A673 (cell line): ENCODE measurements at regions not wholly inside any gene's neighbourhood (a gene's known extent, or its start where the extent isn't known, plus 50 kb on each side); places are given as distances from the start of the nearest gene placed in this dataset.
"Not testable (repeated sequence)": the region's sequence is repeated elsewhere in the genome, so short reads cannot be mapped to it uniquely, and the experiment has no call there.

Experiments
- BruUV-seq: library from RNA; stranded (reverse); fragments of 400-500 nt; replicated peaks from 2 replicates; lab custom pipeline; 2021; lab: Mats Ljungman, UMichigan
- CTCF ChIA-PET: fragments of 300-600 bp; sonication (Branson Sonifier 250); formaldehyde crosslinking; loops from one replicate; lab custom pipeline; 2022; ENCODE audit warnings: antibody characterized with exemption; lab: Charles Lee
- POLR2A ChIA-PET: fragments of 300-600 bp; sonication (Branson Sonifier 250); formaldehyde crosslinking; loops from one replicate; lab custom pipeline; 2022; ENCODE audit warnings: antibody characterized with exemption; ENCODE audit not compliant: low non-redundant PET; lab: Charles Lee
- DNase-seq: peaks from one replicate; pipeline ENCODE4 v3.0.0-alpha.2; 2015; ENCODE audit warnings: low spot score
- H3K27ac ChIP-seq: fragments of 200-600 bp; sonication (generic); 2 replicates; pipeline ENCODE4 v1.5.1; 2016; ENCODE audit warnings: mixed run types, low read depth, mild to moderate bottlenecking, mixed read lengths, antibody characterized with exemption, low read length; ENCODE audit not compliant: poor library complexity, severe bottlenecking
- H3K27me3 ChIP-seq: fragments of 200-600 bp; sonication (generic); replicated peaks from 2 replicates; pipeline ENCODE4 v1.6.1; 2017; ENCODE audit warnings: mixed run types, low read depth, mild to moderate bottlenecking, mixed read lengths, antibody characterized with exemption, low read length; ENCODE audit not compliant: insufficient read depth, poor library complexity
- H3K36me3 ChIP-seq: fragments of 200-600 bp; sonication (generic); 2 replicates; pipeline ENCODE4 v1.6.1; 2016; ENCODE audit warnings: mixed run types, mild to moderate bottlenecking, mixed read lengths, antibody characterized with exemption, low read length; ENCODE audit not compliant: insufficient read depth, poor library complexity, severe bottlenecking
- H3K4me1 ChIP-seq: fragments of 200-600 bp; sonication (generic); 2 replicates; pipeline ENCODE4 v1.6.1; 2017; ENCODE audit warnings: mixed run types, mild to moderate bottlenecking, mixed read lengths, antibody characterized with exemption, low read length; ENCODE audit not compliant: insufficient read depth, poor library complexity, severe bottlenecking
- H3K4me3 ChIP-seq: fragments of 200-600 bp; sonication (generic); 2 replicates; pipeline ENCODE4 v1.5.1; 2016; ENCODE audit warnings: low read depth, mixed run types, mild to moderate bottlenecking, mixed read lengths, low read length; ENCODE audit not compliant: poor library complexity, severe bottlenecking
- H3K9me3 ChIP-seq: fragments of 200-600 bp; sonication (generic); 2 replicates; pipeline ENCODE4 v1.6.1; 2016; ENCODE audit warnings: mixed run types, low read depth, mild to moderate bottlenecking, mixed read lengths, antibody characterized with exemption, low read length; ENCODE audit not compliant: poor library complexity, severe bottlenecking
- CTCF ChIP-seq: fragments of 300-800, 200-600 bp; sonication (generic); conservative IDR thresholded peaks from 2 replicates; pipeline ENCODE4 v1.5.1; 2017; ENCODE audit warnings: low read depth, mild to moderate bottlenecking, antibody characterized with exemption, low read length, moderate library complexity, mixed read lengths
- EZH2 ChIP-seq: fragments of 200-600 bp; sonication (generic); IDR thresholded peaks from 2 replicates; pipeline ENCODE4 v1.6.1; 2017; ENCODE audit warnings: borderline replicate concordance, low read depth, mild to moderate bottlenecking, mixed read lengths, antibody characterized with exemption, low read length; ENCODE audit not compliant: poor library complexity, severe bottlenecking
- intact Hi-C: fragments of 100-400 bp; cut with micrococcal nuclease; formaldehyde crosslinking; loops from one replicate; pipeline ENCODE4 v1.10.0; 2022; ENCODE audit not compliant: unreplicated experiment

GRCh38 chr22:49344656-49345055 lies 483.0 kb downstream of the BRD1 start:
- Histone ChIP-seq H3K27me3 (no peaks in the 10 kb centered on the region), H3K36me3 (no peaks in the 10 kb centered on the region), H3K9me3 (no peaks in the 10 kb centered on the region), H3K4me3 (no peak overlapping the region), H3K27ac (no peak overlapping the region), H3K4me1 (no peaks in the 10 kb centered on the region)
- no TSS peak for BruUV-seq
- ChIA-PET POLR2A (no interaction called here), CTCF (no interaction called here)
- intact Hi-C loops, result no loop called here
- DNase-seq, result no peak
- TF ChIP-seq CTCF (no peak), EZH2 (no peak)

GRCh38 chr22:49344161-49344560 lies 483.5 kb downstream of the BRD1 start:
- no peak for DNase-seq
- Histone ChIP-seq H3K9me3 (no peaks in the 10 kb centered on the region), H3K27me3 (no peaks in the 10 kb centered on the region), H3K36me3 (no peaks in the 10 kb centered on the region), H3K27ac (no peak overlapping the region), H3K4me1 (no peaks in the 10 kb centered on the region), H3K4me3 (no peak overlapping the region)
- POLR2A ChIA-PET, result no interaction called here
- CTCF ChIA-PET, result interaction anchor here (0.6 kb wide), 1 partner anchor 83 kb away, joined by 5 read pairs; no protein-coding TSS in a partner anchor
- intact Hi-C loops, result no loop called here
- TF ChIP-seq CTCF (no peak), EZH2 (no peak)
- BruUV-seq, result no TSS peak

GRCh38 chr22:49340406-49340805 lies 487.3 kb downstream of the BRD1 start:
- no peak for DNase-seq
- H3K36me3 ChIP-seq, result no peaks in the 10 kb centered on the region
- no TSS peak for BruUV-seq
- ChIA-PET POLR2A (no interaction called here), CTCF (no interaction called here)
- no peak overlapping the region for H3K27ac ChIP-seq
- no peaks in the 10 kb centered on the region for H3K4me1 ChIP-seq
- TF ChIP-seq EZH2 (no peak), CTCF (no peak)
- intact Hi-C loops, result no loop called here
- no peaks in the 10 kb centered on the region for H3K9me3 ChIP-seq
- no peaks in the 10 kb centered on the region for H3K27me3 ChIP-seq
- no peak overlapping the region for H3K4me3 ChIP-seq

GRCh38 chr22:49336483-49336882 lies 491.2 kb downstream of the BRD1 start:
- POLR2A ChIA-PET, H3K27ac ChIP-seq, H3K4me3 ChIP-seq, DNase-seq, BruUV-seq, H3K4me1 ChIP-seq, H3K36me3 ChIP-seq, CTCF ChIA-PET, intact Hi-C loops, H3K9me3 ChIP-seq, H3K27me3 ChIP-seq: not testable (repeated sequence)
